GM19467 (cell line): ENCODE measurements at regions not wholly inside any gene's neighbourhood (a gene's known extent, or its start where the extent isn't known, plus 50 kb on each side); places are given as distances from the start of the nearest gene placed in this dataset.

Source experiments
- ATAC-seq: cut with Tn5 transposase; IDR thresholded peaks from one replicate; pipeline ENCODE4 v1.9.1; 2021; ENCODE audit warnings: mild to moderate bottlenecking, moderate library complexity; ENCODE audit not compliant: unreplicated experiment

GRCh38 chr9:84573083-84573482 lies 96.4 kb upstream of the NTRK2 start:
- ATAC-seq: no peak

DNA sequence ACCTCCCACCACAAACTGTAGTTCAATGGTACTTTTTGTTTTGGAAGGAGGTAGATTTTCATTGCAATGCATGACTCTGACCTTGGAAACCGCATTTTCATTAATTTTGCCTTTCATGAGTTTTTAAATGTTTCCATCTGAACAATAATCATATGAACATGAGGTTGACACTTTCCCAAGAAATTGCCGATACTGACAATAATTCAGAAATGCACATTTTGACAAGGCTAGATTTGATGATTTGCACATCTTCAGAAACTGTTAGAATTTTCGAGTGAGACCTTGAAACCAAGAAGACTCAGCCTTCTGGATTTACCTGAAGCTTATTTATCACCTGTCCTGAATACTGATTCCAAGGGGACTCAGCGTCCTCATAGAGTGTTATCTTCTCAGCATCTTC lies 93.8 kb upstream of the NTRK2 start:
- no peak for ATAC-seq

DNA sequence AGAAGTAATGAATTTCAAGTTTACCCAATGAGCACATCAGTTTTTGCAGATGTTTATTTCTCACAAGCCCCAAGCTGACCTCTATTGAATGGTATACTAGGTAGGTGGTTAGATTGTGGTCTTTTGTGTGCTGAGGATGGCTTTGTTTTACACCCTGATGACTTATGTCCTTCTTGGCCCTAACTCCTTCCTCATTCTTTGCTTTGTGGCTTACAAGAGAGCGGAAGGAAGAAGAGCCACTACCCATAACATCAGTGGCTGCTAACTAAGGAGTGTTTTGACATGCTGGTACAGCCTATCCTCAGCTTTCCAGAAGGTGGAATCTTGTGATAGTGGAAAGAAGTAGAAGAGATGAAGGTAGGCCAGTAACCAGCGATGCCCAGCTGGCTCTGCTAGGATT lies 85.7 kb upstream of the NTRK2 start:
- no peak for ATAC-seq

- ATAC-seq: no peak
Observed at GRCh38 chr9:84586662-84587061, 82.9 kb upstream of the NTRK2 start.

- ATAC-seq: no peak
Observed at GRCh38 chr9:84587153-84587552, 82.4 kb upstream of the NTRK2 start.

- ATAC-seq: no peak
Observed at GRCh38 chr9:84589542-84589941, 80.0 kb upstream of the NTRK2 start.

GRCh38 chr9:84590706-84591105 lies 78.8 kb upstream of the NTRK2 start:
- ATAC-seq: no peak

DNA sequence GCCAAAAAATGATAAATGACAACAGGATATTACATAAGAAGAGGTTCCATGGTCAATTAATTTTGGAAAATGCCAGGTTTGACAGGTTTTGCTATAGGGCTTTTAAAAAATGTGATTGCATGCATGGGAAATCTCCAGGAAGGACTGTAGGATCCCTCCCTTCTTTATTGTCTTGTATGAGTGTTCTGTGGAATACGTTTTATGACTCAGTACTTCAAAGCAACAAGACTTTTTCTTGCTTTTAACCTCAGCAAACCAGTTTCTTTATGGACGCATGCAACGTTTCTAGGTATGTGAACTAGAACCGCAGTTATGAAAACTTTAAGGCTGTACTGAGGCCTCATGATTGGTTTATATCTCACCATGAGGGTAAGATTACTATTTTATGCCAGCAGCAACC lies 76.6 kb upstream of the NTRK2 start:
- no peak for ATAC-seq

- no peak for ATAC-seq
Observed at GRCh38 chr9:84593352-84593751, 76.2 kb upstream of the NTRK2 start.

DNA sequence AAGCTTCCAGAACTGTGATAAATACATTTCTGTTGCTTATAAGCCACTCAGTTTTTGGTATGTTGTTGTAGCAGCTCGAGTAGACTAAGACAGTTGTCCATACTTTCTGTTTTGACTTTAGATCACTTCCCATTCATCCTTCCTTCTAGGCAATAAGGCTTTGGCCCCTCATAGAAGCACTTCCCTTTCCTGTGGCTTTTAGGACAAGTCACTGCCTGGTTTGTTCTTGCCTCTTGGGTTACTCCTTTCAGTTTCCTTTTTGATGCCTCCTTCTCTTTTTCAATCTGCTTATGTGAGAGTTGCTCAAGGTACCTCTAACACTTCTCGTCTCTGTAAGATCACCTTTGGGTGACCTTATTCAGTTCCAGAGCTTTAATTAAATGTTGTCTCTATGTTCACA lies 72.4 kb upstream of the NTRK2 start:
- ATAC-seq: peak; percentile 91

- no peak for ATAC-seq
Observed at GRCh38 chr9:84598921-84599636, 70.5 kb upstream of the NTRK2 start.

DNA sequence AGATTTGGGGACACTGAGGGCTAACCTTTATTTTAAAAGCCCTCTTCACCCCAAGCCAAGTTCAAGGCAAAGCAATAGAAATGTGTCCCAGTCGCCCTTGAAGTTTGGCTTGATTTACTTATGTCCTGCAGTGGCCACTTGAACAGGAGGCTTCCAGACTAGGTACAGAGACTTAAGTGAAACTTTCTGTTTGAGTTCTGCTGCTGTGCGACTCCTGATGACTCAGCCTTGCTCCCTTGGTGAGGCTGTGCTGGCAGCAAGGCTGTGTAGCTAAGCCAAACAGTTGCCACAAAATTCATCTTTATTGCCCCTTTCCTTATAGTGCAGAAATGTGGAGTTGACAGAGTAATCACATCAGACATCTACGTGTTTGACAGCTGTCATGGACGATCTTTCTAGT lies 68.8 kb upstream of the NTRK2 start:
- ATAC-seq: no peak

DNA sequence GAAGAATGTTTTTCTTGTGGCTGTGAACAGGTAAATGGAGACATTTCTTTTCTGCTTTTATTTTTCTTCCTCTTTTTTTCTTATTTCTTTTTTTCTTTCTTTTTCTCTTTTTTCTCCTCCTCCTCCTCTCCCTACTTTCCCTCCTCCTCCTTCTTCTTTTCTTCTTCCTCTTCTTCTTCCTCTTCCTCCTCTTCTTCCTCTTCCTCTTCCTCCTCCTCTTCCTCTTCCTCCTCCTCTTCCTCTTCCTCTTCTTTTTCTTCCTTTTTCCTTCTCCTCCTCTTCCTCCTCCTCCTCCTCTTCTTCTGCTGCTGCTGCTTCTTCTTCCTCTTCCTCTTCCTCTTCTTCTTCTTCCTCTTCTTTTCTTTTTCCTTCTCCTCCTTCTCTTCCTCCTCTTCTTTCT lies 65.3 kb upstream of the NTRK2 start:
- ATAC-seq: no peak

GRCh38 chr9:84609779-84610178 lies 59.8 kb upstream of the NTRK2 start:
- no peak for ATAC-seq

GRCh38 chr9:84613431-84613830 lies 56.1 kb upstream of the NTRK2 start:
- ATAC-seq: no peak

DNA sequence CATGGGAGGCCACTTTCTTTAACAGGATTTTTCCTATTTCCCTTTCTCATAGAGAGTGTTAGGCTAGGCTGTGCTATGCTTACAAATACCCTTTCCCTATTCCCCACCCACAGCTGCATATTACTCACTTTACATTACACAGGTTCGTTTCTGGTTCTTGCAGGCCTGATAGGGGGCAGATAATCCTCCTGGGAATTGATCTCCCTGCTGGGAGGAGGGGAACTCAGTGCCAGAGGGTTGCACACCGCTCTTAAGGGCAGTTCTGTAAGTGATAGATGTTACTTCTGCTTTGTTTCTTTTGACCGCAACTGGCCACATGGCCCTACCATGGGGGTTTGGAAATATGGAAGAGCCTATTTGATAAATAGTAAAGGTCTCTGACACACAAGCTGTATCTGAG lies 54.0 kb upstream of the NTRK2 start:
- no peak for ATAC-seq

DNA sequence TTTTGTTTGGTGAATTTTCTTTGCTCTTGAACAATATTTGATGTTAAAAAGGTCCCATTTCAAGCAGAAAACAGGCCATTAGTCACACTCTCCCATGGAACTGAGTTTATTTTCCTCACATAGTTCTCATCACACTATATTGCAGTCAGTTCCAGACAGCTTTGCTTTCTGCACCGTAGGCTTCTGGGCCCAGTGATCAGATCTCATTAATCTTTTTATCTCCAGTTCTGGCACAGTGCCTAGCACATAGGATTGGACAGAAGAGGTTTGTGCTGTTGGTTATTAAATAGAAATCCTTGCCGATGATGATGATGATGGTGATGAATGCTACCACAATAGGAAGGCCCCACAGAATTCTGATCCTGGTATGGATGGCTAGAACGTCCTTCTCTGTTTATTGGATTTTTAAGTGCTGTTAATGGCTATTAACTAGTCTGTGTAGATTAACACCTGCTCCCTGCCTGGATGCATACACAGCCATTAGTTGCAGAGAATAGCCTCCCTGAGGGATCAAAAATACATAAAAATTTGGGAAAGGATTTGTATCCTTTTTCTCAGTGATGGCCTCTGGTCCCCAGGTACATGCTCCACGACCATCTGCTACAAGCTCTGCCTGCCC lies 52.0 kb upstream of the NTRK2 start:
- ATAC-seq: no peak
